Stimulated activated CD4-positive, alpha-beta T cell treated with anti-CD3 and anti-CD28 coated beads, Interleukin-1b, Interleukin-23, amount 100 ng/mL, for 4 hours (primary cell): ENCODE measurements at regions not wholly inside any gene's neighbourhood (a gene's known extent, or its start where the extent isn't known, plus 50 kb on each side); places are given as distances from the start of the nearest gene placed in this dataset.
"Not testable (repeated sequence)": the region's sequence is repeated elsewhere in the genome, so short reads cannot be mapped to it uniquely, and the experiment has no call there.

ENCODE experiments used
- DNase-seq, 2 donors: peaks; one replicate each; pipeline ENCODE4 v3.0.0-alpha.2; 2020; ENCODE audit warnings: low read depth in 2 of 2

DNA sequence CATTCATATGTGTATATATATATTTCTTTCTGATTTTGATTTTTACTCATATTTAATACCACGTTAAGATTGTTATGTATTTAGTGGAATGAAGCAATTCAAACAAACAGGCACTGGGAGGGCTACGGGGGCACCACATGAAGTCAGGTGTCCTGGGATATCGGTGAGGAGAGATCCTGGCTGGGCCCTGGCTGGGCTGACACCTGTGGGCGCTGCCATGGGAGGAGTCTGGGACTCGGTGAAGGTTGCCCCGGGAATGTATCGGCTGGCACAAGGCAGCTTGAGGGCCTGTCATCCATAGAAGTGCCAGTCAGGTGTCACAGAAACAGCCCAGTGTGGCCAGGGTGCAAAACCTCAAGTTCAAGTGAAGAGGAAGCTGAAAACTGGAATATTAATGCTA lies 766.9 kb upstream of the ARPP21 start:
- no peak for DNase-seq

DNA sequence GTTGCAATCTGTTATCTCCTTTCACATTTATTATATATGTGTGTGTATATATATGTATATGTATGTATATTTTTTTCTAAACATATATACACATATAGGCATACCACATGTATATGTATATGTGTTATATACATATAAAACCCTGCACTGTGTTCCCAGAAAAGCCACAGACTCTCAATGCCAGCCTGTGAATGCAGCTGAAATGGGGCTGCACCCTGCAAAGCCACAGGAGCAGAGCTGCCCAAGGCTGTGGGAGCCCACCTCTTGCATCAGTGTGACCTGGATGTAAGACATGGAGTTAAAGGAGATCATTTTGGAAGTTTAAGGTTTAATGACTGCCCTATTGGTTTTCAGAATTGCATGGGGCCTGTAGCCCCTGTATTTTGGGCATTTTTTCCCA lies 762.3 kb upstream of the ARPP21 start:
- DNase-seq, result no peak

DNA sequence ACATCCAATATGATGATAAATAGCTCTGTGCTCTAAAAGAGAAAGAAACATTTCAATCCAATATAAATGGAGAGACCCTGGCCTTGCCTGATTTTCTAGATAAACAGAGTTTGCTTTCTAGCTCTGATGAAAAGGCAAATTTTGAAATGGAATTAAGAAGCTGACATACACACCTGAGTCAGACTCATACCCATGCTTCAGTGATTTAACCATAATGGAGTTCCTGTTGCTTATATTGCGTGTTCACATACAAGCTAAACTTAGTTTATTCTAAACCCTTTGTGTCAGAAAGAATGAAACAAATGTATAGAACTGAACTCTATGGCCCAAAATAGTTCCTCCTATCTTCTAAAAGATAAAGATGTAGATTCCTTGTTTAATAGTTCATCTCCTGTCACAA lies 760.8 kb upstream of the ARPP21 start:
- no peak for DNase-seq

DNA sequence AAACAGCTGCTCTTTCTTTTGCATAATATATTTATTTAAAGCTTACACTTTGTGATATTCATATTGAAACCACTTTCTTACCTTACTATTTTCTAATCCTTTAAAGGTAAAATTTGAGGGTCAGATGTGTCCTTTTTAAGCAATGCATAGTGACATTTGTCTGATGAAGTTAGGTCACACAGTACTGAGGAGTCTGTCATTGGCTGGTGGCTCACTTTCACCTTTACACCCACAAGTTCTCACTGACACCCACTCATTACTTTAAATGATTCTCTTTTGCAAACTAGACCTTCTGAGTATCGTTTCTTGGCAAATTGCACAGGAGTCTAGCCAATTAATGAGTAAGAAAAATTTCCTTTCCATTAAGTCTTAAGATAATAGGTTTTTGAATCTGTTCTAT lies 758.3 kb upstream of the ARPP21 start:
- DNase-seq, result no peak

DNA sequence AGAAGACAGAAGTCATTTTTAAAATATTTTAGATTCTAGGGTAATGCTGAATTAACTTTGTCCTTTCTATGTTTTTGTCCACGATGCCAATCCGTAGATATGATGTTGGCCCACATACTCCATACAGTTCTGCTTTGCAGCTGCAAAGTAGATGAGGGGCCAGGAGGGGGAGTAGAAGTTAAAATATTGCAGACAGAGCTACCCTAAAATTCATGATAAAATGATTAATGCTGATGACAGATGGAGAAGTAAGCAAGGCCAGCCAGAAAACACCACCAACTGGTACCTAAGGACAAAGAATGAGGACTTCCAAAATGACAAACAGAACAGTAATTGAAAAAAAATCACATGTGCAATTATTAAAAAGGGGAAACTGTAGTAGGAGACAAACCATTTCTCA lies 756.6 kb upstream of the ARPP21 start:
- no peak for DNase-seq

DNA sequence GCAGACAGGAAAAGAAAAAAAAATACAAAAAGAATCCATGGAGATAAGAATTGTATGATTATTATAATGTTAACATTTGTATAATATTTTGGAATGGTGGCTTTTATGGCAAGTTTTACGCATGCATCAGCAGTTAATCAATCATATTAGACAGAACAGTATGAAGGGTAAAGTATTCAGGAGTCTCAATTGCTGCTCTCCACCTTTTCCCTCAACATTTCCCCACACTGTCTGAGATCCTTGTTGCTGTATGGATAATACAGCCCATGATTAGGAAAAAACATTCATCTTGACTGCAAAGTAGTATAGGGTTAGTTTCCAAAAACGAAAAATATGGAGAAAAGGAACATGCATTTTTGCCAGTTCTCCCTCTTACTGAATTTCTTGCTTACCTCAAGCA lies 755.3 kb upstream of the ARPP21 start:
- DNase-seq, result no peak

DNA sequence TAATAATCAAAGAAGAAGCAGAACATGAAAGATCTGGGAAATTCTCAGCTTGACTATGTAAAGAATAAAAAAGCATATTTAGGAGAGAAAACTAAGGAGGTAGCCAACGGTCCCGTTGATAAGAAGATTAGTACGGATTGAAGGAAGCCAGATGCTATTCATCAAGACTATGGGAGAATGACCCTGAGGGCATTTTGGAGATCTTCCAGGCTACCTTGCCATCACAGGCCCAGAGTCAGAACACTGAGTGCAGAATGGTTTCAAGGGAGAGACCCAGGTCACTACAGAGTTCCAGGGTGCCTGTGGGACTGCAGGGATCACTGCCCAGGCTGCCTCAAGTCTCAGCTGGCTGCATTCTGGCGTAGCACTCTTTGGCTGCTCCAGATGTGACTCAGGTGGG lies 752.9 kb upstream of the ARPP21 start:
- DNase-seq, result no peak

DNA sequence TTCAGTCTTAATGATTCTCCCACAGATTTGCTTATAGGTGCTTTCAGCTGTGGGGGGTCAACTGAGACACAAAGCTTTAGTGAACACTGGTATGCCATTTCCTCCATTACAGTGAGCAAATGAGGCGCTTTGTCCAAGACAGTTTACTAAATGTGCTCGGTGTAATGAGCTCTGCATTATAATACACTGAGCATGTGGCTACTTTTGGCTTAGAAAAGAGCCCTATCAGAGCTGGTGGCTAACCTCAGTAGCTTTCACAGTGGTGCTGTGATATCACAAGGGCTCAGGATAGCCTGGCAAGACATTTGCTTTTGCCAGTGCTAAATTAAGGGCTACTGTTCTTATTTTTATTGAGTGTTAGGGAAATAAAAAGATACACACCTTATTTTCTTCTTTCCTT lies 749.7 kb upstream of the ARPP21 start:
- DNase-seq, result no peak

DNA sequence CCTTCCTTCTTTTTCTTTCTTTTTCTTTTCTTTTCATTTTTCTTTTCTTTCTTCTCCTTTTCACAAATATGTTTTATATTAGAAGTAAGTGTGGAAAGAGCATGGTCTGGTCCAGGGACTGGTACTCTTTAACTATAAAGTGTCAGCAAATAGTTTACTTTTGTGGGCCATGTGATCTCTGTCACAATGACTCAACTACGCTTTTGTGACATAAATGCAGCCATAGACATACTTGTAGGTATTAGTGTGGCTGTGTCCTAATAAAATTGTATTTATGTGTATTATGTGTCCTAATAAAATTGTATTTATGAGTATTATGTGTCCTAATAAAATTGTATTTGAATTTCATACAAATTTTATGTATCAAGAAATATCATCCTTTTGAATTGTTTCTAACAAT lies 749.1 kb upstream of the ARPP21 start:
- DNase-seq, result no peak

DNA sequence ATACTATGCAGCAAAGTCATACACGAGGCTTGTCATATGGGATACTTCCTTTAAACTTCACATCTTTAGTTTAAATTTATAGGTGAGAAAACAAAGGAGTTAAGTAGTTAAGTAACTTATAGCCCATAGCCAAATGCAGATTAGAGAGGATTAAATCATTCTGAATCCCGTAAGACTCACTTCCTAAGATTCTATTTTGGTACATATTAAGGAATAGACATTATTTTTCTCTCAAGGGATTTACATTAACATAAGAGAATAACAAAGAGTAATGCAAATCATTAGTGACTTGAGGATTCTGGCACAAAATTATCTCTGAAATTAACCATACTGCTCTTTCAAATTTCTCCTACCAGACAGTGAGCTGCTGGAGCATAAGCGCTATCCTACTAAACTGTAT lies 747.4 kb upstream of the ARPP21 start:
- DNase-seq, result no peak

DNA sequence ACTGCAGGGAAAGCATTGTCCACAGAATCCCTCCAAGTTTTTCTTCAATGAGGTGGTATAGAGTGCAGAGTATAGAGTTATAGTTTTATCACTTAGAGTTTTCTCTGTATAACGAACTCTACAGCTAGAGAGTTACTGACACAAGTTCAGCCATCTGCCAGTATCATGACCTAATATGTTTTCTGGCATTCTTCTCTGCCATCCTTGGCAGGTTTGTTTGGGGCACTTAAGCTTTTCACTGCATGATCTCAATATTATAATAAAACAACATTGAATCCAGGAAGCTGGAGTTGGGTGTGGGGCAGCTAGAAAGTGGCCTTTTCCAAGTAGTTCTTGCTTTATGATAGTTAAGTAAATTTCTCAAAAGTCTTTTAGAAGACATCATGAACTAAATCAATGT lies 743.5 kb upstream of the ARPP21 start:
- no peak for DNase-seq

DNA sequence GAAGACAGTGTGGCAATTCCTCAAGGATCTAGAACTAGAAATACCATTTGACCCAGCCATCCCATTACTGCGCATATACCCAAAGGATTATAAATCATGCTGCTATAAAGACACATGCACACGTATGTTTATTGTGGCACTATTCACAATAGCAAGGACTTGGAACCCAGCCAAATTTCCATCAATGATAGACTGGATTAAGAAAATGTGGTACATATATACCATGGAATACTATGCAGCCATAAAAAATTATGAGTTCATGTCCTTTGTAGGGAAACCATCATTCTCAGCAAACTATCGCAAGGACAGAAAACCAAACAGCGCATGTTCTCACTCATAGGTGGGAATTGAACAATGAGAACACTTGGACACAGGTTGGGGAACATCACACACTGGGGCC lies 729.6 kb upstream of the ARPP21 start:
- not testable (repeated sequence) for DNase-seq

DNA sequence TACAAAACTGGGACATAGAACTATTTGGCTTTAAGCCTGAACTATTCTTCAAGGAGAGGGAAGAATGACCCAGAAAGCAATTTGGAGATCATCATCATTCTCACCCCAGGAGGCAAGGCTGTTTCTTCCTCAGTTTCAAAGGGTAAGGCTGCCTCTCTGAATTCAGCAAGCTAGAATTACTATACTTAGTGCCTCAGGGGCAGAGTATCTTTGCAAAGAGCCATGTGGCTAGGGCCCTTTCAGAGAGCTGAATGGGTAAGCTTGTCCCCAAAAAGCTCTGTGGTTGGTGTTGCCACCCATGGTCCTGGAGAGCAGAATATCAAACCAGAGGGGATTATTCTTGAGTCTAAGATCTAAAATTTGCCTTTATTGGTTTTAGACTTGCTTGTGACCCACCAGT lies 720.3 kb upstream of the ARPP21 start:
- no peak for DNase-seq

DNA sequence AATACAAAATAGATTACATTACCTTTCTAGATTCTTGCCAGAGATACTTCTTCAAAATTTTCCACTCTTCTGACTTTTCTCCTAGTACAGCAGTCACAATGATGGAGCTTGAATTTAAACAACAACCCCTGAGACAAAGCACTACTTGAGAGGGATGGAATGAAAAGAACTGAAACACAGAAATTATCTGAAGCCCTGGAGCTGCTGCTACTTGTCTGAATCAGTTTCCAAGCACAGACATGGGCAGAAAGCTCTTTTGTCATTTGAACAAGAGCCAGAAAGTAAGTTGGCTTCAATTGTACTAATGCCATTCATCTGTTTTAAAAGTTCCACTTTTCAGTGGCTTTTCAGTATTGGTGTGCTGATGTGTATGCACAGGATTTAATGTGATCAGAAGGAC lies 718.5 kb upstream of the ARPP21 start:
- no peak for DNase-seq

DNA sequence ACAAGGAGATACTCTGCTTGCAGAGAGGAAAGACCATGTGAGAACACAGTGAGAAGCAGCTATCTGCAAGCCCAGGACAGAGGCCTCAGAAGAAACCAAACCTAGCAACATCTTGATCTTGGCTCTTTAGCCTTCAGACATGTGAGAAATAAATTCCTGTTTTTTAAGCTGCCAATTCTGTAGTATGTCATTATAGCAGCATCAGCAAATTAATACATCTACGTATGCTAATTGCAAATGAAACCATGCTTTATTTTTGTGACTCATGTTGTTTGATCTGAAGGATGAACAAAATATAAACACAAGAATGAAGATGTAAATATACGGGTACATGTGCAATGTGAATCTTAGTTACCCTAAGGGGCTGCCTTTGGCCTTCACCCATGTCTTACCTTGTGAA lies 714.4 kb upstream of the ARPP21 start:
- DNase-seq, result no peak

DNA sequence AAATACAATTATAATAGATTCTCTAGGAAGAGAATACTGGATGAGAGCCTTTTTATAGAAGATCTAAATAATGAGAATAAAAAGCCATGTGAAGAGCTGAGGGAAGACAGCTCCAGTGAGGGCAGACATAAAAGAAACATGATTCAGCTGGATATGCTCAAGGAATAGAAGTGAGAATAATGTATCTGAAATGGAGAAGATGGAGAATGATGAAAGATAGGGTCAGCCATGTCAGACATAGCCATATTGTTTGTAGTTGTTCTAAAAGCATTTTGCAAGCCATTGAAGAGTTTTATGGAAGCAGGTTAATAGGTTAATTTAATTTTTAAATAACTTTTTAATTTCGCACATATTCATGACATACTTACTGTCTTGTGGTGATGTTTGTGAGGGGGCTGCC lies 713.5 kb upstream of the ARPP21 start:
- DNase-seq, result no peak

DNA sequence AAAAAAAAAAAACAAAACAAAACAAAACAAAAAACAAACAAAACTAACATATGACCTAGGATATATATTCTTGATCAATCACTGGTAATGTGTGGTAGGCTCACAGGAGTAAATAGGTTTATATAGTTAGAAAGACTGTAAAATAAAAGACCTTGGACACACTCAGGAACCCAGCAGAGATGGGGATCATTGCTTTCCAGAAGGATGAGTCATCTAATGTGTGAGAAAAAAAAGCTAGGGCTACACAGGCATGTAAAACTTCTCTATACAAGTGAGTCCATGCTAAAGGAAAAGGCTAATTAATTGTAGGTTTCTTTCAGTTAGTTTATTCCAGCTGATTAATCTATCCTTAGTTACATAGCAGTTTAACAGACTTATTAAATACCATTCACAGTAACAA lies 710.3 kb upstream of the ARPP21 start:
- no peak for DNase-seq

DNA sequence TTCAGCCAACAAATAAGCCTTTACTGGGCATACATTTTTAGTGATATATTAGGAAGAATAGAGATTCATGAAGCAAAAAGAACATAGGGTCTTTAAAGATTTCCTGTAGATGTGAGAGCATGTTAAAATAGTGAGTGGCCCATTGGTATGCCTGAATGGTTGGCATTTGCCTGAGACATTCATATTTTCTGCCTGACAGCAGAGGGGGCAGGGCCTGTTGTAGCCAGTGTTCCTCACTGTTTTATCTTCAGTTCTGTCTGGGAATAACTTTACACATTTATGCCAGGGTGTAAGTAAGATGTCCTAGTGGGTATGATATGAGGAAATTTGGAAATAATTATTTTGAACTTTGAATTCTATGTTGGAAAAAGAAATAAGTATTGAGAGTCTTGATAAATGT lies 704.7 kb upstream of the ARPP21 start:
- no peak for DNase-seq

DNA sequence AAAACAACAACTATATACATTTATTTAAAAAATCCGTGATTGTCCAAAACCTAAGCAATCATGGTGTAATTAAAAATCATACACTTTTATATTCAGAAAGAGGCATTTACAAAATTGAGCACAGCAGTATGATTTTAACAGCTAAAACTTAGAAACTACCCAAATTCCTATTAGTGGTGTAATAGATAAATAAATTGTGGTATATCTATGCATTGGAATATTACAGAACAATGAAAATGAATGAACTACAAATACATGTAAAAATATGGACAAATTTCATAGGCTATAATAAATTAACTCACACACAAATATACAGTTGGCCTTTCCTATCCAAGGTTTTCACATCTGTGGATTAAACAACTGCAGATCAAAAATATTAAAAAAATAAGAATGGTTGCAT lies 700.5 kb upstream of the ARPP21 start:
- DNase-seq, result no peak

DNA sequence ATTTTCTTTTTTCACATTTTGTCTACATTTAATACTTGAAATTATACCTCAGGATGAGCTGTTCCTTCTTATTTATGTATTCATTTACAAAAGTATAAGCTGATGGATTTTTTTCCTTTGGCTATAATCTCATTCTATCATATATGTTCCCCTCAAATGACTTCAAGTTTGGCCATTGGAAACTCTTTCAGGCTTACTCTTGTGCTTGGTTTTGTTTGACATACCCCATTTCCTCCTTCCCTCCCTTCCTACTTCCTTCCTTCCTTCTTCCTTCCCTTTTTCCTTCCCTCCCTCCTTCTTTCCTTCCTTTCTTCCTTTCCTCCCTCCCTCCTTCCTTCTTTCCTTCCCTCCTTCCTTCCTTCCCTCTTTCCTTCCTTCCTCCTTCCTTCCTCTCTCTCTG lies 697.1 kb upstream of the ARPP21 start:
- DNase-seq, result no peak

DNA sequence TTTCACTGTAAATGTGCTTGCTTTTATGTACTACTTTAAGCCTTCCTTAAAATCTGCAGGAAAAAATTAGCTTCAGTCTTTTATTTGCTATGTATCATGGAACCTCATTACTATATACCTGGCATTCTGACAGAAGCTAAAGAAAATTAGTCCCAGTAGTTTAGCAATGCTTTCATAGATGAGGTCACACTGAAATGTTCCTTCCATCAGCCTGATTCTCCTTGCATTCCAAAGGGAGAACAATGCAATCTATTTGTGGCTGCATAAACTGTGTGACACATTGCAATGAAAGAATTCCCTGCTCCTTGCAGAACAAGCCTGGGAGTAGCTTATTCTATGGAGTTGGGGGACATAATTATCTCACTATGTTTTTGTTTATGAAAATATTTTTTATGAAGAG lies 691.5 kb upstream of the ARPP21 start:
- DNase-seq, result no peak

DNA sequence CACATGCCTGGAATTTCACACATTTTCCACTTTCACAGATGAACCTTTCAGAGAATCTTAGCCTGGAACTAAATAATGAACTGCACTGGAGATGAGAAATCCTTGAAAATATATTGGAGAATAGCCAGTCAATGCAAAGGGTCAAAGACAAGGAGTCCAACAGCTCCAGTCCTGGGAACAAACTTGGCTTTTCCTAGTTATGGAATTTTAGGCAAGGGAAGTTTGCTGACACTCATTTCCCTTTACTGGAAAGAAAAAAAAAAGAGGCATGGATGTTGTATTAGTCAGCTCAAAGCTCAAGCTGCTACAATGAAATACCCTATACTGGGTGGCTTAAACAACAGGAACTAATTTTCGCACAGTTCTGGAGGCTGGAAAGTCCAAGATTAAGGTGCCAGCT lies 690.8 kb upstream of the ARPP21 start:
- no peak for DNase-seq

DNA sequence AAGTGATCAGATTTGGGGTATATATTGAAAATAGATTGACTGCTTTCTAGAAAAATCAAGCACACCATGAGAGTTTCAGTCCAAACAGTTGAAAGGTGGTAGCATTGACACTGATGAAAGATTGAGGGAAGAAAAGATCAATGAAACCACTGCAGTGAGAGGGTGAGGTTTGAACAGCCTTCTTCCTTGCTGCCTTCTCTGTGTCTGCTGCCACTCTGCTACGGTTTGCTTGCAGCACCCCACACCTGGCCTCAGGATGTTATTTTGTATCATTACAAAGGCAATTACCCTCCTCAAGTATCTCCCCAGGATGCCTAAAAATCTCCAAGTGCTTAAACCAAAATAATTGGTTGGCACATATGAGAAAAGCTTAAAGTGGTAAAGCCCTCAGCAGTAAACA lies 683.6 kb upstream of the ARPP21 start:
- DNase-seq, result no peak

DNA sequence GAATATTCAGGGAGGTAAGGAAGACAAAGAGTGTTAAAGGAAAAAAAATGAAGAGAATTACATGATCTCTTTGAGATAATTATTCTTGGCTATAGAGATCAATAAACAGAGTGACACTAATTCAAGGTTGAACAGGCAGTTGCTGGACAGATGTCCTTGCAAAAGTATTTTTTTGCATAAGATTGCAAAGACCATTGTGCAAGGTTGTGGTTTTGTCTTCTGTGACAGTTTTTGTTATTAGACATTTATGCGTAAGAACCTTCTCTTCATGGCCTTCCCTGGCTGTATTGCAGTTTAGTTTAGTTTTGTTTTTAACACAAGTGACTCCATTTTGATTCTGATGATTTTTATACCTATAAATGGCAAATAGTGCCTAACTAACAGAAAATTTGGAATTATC lies 682.8 kb upstream of the ARPP21 start:
- no peak for DNase-seq

DNA sequence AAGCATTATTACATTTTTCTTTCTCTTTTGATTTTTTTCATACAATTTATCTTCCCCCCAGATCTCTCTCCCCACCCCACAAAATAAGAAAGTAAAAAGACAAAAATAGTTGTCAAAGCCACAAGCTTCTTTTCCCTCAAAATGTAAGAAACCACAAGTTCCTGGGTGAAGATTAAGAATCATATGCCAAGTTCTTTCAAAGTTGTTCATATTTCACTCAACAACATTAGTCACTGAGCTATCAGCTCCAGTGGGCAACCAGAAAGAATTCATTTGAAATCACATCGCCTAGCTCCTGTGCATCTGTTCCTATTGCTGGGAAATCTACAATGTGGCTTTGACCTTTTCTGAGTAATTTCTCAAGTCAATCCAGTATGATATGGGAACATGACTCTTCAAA lies 681.6 kb upstream of the ARPP21 start:
- no peak for DNase-seq
